Neural progenitor cell (in vitro differentiated cells): ENCODE measurements at regions not wholly inside any gene's neighbourhood (a gene's known extent, or its start where the extent isn't known, plus 50 kb on each side); places are given as distances from the start of the nearest gene placed in this dataset.
A peak's percentile ranks its signal among the peaks of the same experiment; 100 is the strongest.

Source experiments
- DNase-seq: peaks from one replicate; pipeline ENCODE4 v3.0.0-alpha.2; 2016; ENCODE audit warnings: low spot score
- H2AFZ ChIP-seq: fragments of 200-600 bp; sonication (generic); replicated peaks from 2 replicates; pipeline ENCODE4 v1.6.1; 2016; ENCODE audit warnings: antibody characterized with exemption
- H3F3A ChIP-seq: fragments of 200-600 bp; sonication (generic); 2 replicates; pipeline ENCODE4 v1.6.1; 2016; ENCODE audit warnings: antibody characterized with exemption, low read depth
- H3K27ac ChIP-seq: fragments of 200-600 bp; sonication (generic); 2 replicates; pipeline ENCODE4 v1.5.1; 2016; ENCODE audit warnings: mild to moderate bottlenecking
- H3K27me3 ChIP-seq: fragments of 200-600 bp; sonication (generic); 2 replicates; pipeline ENCODE4 v1.6.1; 2016; ENCODE audit warnings: mild to moderate bottlenecking, moderate library complexity
- H3K36me3 ChIP-seq: fragments of 200-600 bp; sonication (generic); 2 replicates; pipeline ENCODE4 v1.5.1; 2016
- H3K4me1 ChIP-seq: fragments of 200-600 bp; sonication (generic); 2 replicates; pipeline ENCODE4 v1.6.1; 2016; ENCODE audit warnings: mixed run types
- H3K4me2 ChIP-seq: fragments of 200-600 bp; sonication (generic); 2 replicates; pipeline ENCODE4 v1.6.1; 2016
- H3K4me3 ChIP-seq: fragments of 200-600 bp; sonication (generic); 2 replicates; pipeline ENCODE4 v1.5.1; 2016
- H3K79me2 ChIP-seq: fragments of 200-600 bp; sonication (generic); 2 replicates; pipeline ENCODE4 v1.6.1; 2016; ENCODE audit warnings: low read depth
- H3K9ac ChIP-seq: fragments of 200-600 bp; sonication (generic); 2 replicates; pipeline ENCODE4 v1.6.1; 2016
- H3K9me3 ChIP-seq: fragments of 200-600 bp; sonication (generic); 2 replicates; pipeline ENCODE4 v1.5.1; 2016; ENCODE audit warnings: low read depth
- H4K20me1 ChIP-seq: fragments of 200-600 bp; sonication (generic); 2 replicates; pipeline ENCODE4 v1.6.1; 2016; ENCODE audit warnings: low read depth
- H3K27ac Mint-ChIP-seq: 3 replicates; pipeline ENCODE4 v1.8.0; 2021; ENCODE audit warnings: mixed read lengths
- H3K27me3 Mint-ChIP-seq: 2 replicates; pipeline ENCODE4 v1.8.0; 2022; ENCODE audit warnings: low read depth, mild to moderate bottlenecking, inconsistent platforms, moderate library complexity, mixed read lengths; ENCODE audit not compliant: insufficient read depth
- H3K36me3 Mint-ChIP-seq: 3 replicates; pipeline ENCODE4 v1.8.0; 2021; ENCODE audit warnings: mixed read lengths
- H3K4me1 Mint-ChIP-seq: 3 replicates; pipeline ENCODE4 v1.8.0; 2021; ENCODE audit warnings: mixed read lengths
- H3K4me3 Mint-ChIP-seq: 3 replicates; pipeline ENCODE4 v1.8.0; 2021; ENCODE audit warnings: mild to moderate bottlenecking, moderate library complexity, mixed read lengths
- H3K9me3 Mint-ChIP-seq: 3 replicates; pipeline ENCODE4 v1.8.0; 2020; ENCODE audit warnings: mixed read lengths
- CTCF ChIP-seq: fragments of 200-600 bp; sonication (generic); IDR thresholded peaks from 2 replicates; pipeline ENCODE4 v1.5.1; 2017; ENCODE audit warnings: antibody characterized with exemption, mild to moderate bottlenecking
- EZH2 ChIP-seq: fragments of 200-600 bp; sonication (generic); IDR thresholded peaks from 2 replicates; pipeline ENCODE4 v1.6.1; 2017; ENCODE audit warnings: antibody characterized with exemption, mild to moderate bottlenecking, moderate library complexity
- EZH2phosphoT487 ChIP-seq: fragments of 200-600 bp; sonication (generic); IDR thresholded peaks from 2 replicates; pipeline ENCODE4 v1.6.1; 2017; ENCODE audit warnings: antibody characterized with exemption

DNA sequence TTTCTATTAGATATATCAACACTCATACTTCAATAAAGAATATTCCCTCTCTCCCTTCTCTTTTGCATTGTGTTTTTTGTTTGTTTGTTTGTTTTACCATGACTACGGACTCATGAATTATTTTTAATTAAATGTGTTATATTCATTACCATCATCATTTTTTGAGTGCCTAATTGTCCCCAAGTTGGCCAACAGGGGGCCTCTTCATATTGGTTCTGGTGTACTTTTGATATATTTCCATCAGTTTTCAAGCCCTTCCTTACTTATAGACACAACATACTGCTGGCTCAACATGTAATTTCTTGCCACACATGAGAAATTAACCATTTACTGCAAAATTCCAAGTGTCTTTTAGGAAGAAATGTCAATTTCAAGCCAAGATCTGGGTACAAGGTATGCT lies 54.5 kb upstream of the GPC6 start:
- no peaks in the 10 kb centered on the region for H3K4me1 ChIP-seq
- peak; percentile 7 for DNase-seq
- H3K27me3 ChIP-seq = no peaks in the 10 kb centered on the region
- no peaks in the 10 kb centered on the region for H3K9me3 ChIP-seq
- TF ChIP-seq EZH2 = no peak
- peak; percentile 69 for TF ChIP-seq CTCF
- H2AFZ ChIP-seq = no peak overlapping the region
- H3K4me3 ChIP-seq = no peak overlapping the region
- Mint-ChIP-seq H3K27me3 (no peaks in the 10 kb centered on the region), H3K4me1 (no peaks in the 10 kb centered on the region), H3K36me3 (no peaks in the 10 kb centered on the region), H3K9me3 (no peaks in the 10 kb centered on the region), H3K27ac (no peak overlapping the region), H3K4me3 (no peak overlapping the region)
- H3K27ac ChIP-seq = no peak overlapping the region
- H4K20me1 ChIP-seq = no peaks in the 10 kb centered on the region
- no peak overlapping the region for H3K4me2 ChIP-seq
- no peaks in the 10 kb centered on the region for H3K36me3 ChIP-seq
- H3K9ac ChIP-seq = no peak overlapping the region
- H3F3A ChIP-seq = no peaks in the 10 kb centered on the region
- no peaks in the 10 kb centered on the region for H3K79me2 ChIP-seq

DNA sequence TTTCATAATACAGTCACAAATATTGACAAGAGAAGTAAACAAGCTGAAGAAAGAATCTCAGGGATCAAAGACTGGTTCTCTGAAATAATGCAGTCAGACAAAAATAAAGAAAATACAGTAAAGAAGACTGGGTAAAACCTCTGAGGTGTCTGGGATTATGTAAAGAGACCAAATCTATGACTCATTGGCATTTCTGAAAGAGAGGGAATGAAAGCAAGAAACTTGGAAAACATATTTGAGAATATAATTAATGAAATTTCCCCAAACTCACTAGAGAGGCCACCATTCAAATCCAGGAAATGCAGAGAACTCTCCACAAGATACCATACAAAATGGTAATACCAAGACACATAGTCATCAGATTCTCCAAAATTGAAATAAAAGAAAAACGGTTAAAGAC lies 53.0 kb upstream of the GPC6 start:
- Histone ChIP-seq H3K9me3 (no peaks in the 10 kb centered on the region), H3K36me3 (no peaks in the 10 kb centered on the region), H3K27ac (no peak overlapping the region), H3K79me2 (no peaks in the 10 kb centered on the region), H4K20me1 (no peaks in the 10 kb centered on the region), H3K4me3 (no peak overlapping the region), H2AFZ (no peak overlapping the region), H3K4me2 (no peak overlapping the region), H3K27me3 (no peaks in the 10 kb centered on the region), H3F3A (no peaks in the 10 kb centered on the region), H3K4me1 (no peaks in the 10 kb centered on the region), H3K9ac (no peak overlapping the region)
- Mint-ChIP-seq H3K4me3 (no peak overlapping the region), H3K9me3 (no peaks in the 10 kb centered on the region), H3K36me3 (no peaks in the 10 kb centered on the region), H3K27ac (no peak overlapping the region), H3K27me3 (no peaks in the 10 kb centered on the region), H3K4me1 (no peaks in the 10 kb centered on the region)
- no peak for DNase-seq
- TF ChIP-seq EZH2 (no peak), CTCF (no peak), EZH2phosphoT487 (no peak)

- Mint-ChIP-seq H3K27ac (no peak overlapping the region), H3K36me3 (no peaks in the 10 kb centered on the region), H3K9me3 (no peaks in the 10 kb centered on the region), H3K27me3 (no peaks in the 10 kb centered on the region), H3K4me1 (no peaks in the 10 kb centered on the region), H3K4me3 (no peak overlapping the region)
- H3K36me3 ChIP-seq = no peaks in the 10 kb centered on the region
- no peaks in the 10 kb centered on the region for H3F3A ChIP-seq
- no peak overlapping the region for H3K4me3 ChIP-seq
- no peaks in the 10 kb centered on the region for H3K9me3 ChIP-seq
- H3K4me2 ChIP-seq = no peak overlapping the region
- H4K20me1 ChIP-seq = no peaks in the 10 kb centered on the region
- no peaks in the 10 kb centered on the region for H3K4me1 ChIP-seq
- H2AFZ ChIP-seq = no peak overlapping the region
- TF ChIP-seq CTCF = no peak
- TF ChIP-seq EZH2phosphoT487 = no peak
- TF ChIP-seq EZH2 = no peak
- no peak overlapping the region for H3K27ac ChIP-seq
- no peak for DNase-seq
- H3K27me3 ChIP-seq = no peaks in the 10 kb centered on the region
- H3K9ac ChIP-seq = no peak overlapping the region
- H3K79me2 ChIP-seq = no peaks in the 10 kb centered on the region
Measured at GRCh38 chr13:93174260-93174659, 52.3 kb upstream of the GPC6 start.
